Suppressor macrophage treated with lipopolysaccharide for 1 hour (primary cell): ENCODE measurements at regions not wholly inside any gene's neighbourhood (a gene's known extent, or its start where the extent isn't known, plus 50 kb on each side); places are given as distances from the start of the nearest gene placed in this dataset.

Source experiments
- DNase-seq, 3 donors: peaks; one replicate each; pipeline ENCODE4 v3.0.0-alpha.2; 2020 to 2022

- DNase-seq: no peak
Measured at GRCh38 chr17:55634702-55635101, 88.0 kb downstream of the TMEM100 start.

GRCh38 chr17:55632893-55633292 lies 89.8 kb downstream of the TMEM100 start:
- DNase-seq: no peak

- DNase-seq: no peak
Measured at GRCh38 chr17:55632236-55632635, 90.4 kb downstream of the TMEM100 start.

- DNase-seq: no peak
Measured at GRCh38 chr17:55629995-55630394, 92.7 kb downstream of the TMEM100 start.

- no peak for DNase-seq
Measured at GRCh38 chr17:55625521-55625920, 97.1 kb downstream of the TMEM100 start.

GRCh38 chr17:55624772-55625433 lies 97.8 kb downstream of the TMEM100 start:
- DNase-seq: no peak

- DNase-seq: no peak
Measured at GRCh38 chr17:55622547-55622946, 100.1 kb downstream of the TMEM100 start.

GRCh38 chr17:55620945-55621344 lies 101.7 kb downstream of the TMEM100 start:
- DNase-seq: no peak

- DNase-seq: no peak
Measured at GRCh38 chr17:55620023-55620422, 102.6 kb downstream of the TMEM100 start.

GRCh38 chr17:55617441-55617840 lies 105.2 kb downstream of the TMEM100 start:
- no peak for DNase-seq

- peak in 1 of 3 donors; percentile 11 for DNase-seq
Measured at GRCh38 chr17:55614061-55614460, 102.8 kb upstream of the SMIM36 start.

GRCh38 chr17:55612691-55613141 lies 101.5 kb upstream of the SMIM36 start:
- no peak for DNase-seq

- no peak for DNase-seq
Measured at GRCh38 chr17:55607731-55608341, 96.6 kb upstream of the SMIM36 start.

GRCh38 chr17:55606488-55606815 lies 95.2 kb upstream of the SMIM36 start:
- DNase-seq: no peak

- no peak for DNase-seq
Measured at GRCh38 chr17:55605705-55606487, 94.6 kb upstream of the SMIM36 start.

GRCh38 chr17:55601874-55602364 lies 90.7 kb upstream of the SMIM36 start:
- DNase-seq: peak; percentile 61 to 71 (median 63)

GRCh38 chr17:55598495-55598894 lies 87.2 kb upstream of the SMIM36 start:
- DNase-seq: peak in 2 of 3 donors; percentile 14 to 22

- DNase-seq: no peak
Measured at GRCh38 chr17:55588446-55589242, 77.4 kb upstream of the SMIM36 start.

GRCh38 chr17:55587608-55588139 lies 76.4 kb upstream of the SMIM36 start:
- DNase-seq: no peak

- peak in 1 of 3 donors; percentile 17 for DNase-seq
Measured at GRCh38 chr17:55585629-55586028, 74.4 kb upstream of the SMIM36 start.

GRCh38 chr17:55584861-55585260 lies 73.6 kb upstream of the SMIM36 start:
- no peak for DNase-seq

GRCh38 chr17:55584055-55584685 lies 72.9 kb upstream of the SMIM36 start:
- DNase-seq: peak; percentile 39 to 80 (median 79)
